GM15510 (cell line): ENCODE measurements at regions not wholly inside any gene's neighbourhood (a gene's known extent, or its start where the extent isn't known, plus 50 kb on each side); places are given as distances from the start of the nearest gene placed in this dataset.

Source experiments
- POLR2A ChIP-seq: IDR thresholded peaks from 3 replicates; pipeline ENCODE4 v1.6.1; 2011; ENCODE audit warnings: borderline replicate concordance; ENCODE audit not compliant: insufficient read length; ENCODE audit errors: extremely low read depth

DNA sequence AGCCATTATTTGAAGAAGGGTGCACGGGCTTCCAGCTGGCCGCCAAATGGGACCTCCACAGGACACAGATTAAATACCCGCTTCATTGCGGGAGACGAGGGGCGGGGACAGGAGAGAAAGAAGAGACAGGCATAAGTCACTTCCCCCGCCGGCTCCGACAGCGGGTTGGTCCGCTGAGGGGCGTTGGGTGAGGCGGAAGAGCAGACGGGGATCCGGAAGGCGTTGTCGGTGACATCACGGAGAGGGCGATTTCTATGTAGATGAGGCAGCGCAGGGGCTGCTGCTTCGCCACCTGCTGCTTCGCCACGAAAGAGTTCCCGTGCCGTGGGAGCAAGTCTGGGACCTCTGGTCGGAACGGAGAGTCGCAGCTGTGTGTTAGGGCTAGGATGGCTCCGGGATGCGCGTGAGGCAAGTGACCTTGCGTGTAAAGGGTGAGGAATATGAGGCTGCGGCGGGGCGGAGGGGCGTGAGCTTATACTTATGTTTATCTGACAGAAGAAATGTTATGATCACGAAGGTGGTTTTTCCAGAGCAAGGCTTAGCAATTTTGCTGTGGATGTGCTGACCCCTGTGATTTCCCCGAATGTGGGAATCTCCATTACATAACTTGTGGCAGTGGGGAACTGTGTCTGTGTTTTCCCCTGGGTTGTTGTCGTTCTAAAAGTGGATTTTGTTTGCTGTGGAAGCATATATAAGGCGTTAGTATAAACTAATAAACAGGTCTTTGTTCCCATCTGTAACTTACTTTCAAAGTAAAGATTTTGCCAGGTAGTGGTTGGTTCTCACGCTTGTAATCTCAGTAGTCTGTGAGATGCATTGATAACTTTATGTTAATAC lies 52.9 kb downstream of the PPIAL4C start:
- peak; percentile 97 for TF ChIP-seq POLR2A
